ENCODE measurements at regions not wholly inside any gene's neighbourhood (a gene's known extent, or its start where the extent isn't known, plus 50 kb on each side); places are given as distances from the start of the nearest gene placed in this dataset.
A peak's percentile ranks its signal among the peaks of the same experiment; 100 is the strongest.
"Not testable (repeated sequence)": the region's sequence is repeated elsewhere in the genome, so short reads cannot be mapped to it uniquely, and the experiment has no call there.

DNA sequence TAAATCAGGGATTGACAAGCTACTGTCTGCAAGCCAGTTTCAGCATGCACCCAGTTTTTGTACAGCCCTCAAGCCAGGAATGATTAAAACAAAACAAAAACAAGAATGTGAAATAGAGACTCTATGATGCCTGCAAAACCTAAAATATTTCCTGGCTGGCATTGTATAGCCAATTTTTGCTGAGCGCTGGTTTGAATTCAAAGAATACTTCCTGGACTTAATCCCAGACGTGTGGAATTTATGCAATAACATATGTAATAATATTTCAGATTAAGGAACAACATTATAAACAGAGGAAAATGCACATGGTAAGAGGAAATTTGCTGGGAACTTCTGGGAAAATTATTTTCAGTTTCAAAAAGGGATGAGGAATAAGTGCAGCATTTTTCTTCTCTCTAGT is 148.1 kb upstream of the RPRM start:
- no peak for DNase-seq (ENCODE audit: low spot score)

DNA sequence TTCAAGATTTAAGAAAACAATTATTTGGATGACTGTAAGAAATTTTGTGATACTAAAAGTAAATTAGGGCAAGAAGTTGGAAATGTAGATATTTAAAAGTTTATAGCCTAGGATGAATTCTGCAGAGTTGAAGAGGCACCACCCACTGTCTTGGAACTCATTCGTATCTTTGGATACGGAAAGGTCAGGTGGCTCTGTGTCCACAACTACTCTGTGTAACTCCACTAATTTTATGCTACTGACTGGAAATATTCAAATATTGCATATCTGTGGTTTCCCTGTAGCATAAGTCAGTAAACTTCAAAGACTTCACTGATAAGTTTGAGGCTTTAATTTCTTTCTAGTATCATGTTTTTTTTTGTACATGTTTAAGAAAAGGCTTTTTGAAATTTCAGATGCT is 156.9 kb upstream of the RPRM start:
- DNase-seq (ENCODE audit: low spot score), result no peak

DNA sequence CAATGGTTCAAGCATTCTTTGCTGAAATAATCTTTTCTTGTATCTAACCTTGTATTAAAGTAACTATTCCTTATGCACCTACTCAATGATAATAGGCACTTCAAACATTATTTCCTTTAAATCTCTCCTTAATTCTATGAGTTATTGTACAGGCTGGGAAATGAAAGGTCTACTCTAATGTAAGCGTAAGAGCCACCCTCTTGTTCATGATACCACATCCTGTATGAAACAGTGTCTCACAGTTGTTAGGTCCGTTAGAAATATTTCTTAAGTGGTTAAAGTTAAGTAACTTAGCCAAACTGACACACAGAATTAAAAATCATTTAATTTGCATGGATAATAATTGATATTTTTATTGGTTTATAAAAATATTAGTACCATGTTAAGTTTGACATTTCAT is 162.5 kb upstream of the RPRM start:
- no peak for DNase-seq (ENCODE audit: low spot score)

DNA sequence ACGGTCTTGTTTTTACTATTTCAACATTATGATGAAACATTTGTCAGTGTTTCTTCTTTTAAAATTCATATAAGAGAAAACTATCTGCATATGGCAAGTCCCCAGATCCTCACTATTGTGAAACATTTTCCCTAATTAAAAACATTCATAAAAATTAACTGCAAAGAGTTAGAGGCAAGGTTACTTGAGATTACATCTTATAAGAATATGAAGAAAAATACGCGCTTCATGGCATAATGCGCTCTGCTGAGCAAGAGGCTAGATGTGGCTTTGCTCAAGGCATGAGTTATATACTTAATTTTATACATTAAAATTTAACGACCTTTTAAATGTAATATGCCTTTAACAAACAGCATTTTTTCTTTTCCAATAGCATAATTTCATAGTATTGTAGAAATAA is 166.4 kb upstream of the RPRM start:
- no peak for DNase-seq (ENCODE audit: low spot score)

DNA sequence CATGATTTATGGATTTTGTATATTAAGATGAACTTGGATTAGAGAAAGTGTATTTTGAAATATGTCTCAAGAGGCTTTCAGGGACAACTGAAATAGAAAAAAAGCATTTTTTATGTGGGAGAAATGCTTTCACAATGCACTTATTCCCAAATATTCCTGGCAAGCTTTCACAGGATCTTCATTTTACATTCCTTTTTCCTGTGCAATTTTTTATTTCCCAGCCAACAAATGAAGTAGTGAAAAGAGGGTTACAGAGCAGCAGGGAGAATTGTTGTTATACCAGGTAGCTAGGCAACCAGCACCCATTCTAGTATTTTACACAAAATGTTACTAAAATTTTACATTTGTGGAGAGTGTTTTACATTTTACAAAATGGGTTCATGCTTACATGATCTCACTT is 167.0 kb upstream of the RPRM start:
- no peak for DNase-seq (ENCODE audit: low spot score)

DNA sequence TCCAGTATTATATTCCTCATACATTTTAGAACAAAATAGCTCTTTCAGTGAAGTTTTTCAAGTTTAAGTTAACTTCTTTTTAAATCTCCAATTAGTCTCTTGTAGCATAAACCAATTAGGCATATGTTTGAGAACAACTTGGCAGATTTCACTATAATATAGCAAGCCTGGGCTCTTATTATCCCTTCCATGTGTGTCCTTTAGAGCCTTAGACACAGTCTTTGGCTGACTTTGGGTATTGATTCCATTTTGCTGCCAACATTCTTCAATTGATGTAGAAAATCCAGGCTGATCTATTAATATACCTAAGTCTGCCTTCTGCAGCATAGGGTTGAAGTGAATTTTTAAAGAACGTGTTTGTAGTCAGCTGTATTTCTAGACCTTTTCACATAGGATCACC is 179.1 kb upstream of the RPRM start:
- no peak for DNase-seq (ENCODE audit: low spot score)

DNA sequence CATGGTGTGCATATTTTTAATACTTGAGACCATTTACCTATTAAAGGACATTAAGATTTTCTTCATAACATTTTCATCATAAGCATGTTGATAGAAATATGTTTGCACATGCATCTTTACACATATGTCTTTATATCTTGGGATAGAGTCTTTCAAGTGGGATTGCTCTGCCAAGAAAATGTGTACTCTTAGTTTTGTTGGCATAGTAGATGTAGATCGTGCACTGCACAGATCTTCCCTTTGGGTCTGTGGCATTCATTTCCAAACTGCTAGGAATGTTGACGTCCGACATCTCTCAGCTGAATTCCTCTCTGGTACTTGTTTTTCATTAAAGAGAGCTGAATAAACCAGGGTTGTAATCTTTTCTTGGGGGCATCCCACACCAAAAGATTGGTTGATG is 183.2 kb upstream of the RPRM start:
- DNase-seq (ENCODE audit: low spot score), result no peak

DNA sequence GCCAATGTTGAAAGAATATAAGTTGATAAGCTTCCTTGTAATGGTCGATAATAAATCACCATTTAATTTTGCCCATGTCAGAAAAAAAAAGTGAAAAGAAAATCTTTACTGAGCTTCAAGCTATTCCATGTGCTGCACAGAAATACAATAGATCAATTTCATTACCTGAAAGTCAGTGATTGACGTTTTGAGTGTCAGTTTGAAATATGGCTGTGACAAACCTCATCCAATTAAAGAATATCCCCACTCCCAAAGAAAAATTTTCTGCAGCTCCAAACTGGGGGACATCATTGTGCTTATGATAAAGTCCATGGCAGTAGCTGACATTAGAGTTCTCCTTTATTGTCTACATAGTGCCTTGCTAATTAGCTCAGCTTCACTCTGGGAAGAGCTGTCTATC is 184.8 kb upstream of the RPRM start:
- DNase-seq (ENCODE audit: low spot score), result no peak

DNA sequence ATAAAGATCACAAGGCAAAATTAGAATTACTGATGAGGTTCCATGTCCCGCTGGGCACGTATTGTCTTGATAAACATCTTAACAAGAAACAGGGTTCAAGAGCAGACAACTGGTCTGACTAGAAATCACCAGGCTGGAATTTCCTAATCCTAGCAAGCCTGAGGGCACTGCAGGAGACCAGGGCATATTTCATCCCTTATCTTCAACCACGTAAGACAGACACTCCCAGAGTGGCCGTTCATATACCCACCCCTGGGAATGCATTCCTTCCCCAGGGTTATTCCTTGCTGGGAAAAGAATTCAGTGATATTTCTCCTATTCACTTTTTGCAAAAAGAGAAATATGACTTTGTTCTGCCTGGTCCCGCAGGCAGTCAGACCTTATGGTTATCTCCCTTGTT is 185.4 kb upstream of the RPRM start:
- not testable (repeated sequence) for DNase-seq (ENCODE audit: low spot score)

DNA sequence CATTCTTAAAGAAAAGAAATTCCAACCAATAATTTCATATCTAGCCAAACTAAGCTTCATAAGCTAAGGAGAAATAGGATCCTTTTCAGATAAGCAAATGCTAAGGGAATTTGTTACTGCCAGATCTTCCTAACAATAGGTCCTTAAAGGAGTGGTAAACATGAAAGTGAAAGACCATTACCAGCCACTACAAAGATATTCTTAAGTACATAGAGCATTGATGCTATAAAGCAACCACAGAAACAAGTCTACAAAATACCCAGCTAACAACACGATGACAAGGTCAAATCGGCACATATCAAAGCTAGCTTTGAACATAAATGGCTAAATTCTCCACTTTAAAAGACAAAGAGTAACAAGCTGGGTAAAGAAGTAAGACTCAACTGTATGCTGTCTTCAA is 188.9 kb upstream of the RPRM start:
- no peak for DNase-seq (ENCODE audit: low spot score)

DNA sequence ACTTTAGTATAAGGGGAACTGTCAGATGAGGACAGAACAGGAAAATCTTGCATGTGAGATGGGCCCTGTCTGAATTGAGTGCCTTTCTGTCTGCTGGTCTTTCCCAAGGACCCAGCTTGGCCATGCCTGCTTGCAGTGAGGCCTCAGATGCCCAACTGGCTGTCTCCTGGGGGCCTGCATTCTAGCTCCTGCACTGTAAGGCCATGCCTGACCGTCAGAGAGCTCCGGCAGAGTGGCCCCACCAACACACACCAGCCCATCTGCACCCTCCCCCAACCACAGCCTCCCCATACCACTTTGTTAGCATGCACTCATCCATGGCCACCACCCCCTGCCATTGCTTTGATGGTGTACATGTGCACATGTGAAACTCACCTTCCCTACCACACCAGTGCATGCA is 190.4 kb upstream of the RPRM start:
- DNase-seq (ENCODE audit: low spot score), result no peak

DNA sequence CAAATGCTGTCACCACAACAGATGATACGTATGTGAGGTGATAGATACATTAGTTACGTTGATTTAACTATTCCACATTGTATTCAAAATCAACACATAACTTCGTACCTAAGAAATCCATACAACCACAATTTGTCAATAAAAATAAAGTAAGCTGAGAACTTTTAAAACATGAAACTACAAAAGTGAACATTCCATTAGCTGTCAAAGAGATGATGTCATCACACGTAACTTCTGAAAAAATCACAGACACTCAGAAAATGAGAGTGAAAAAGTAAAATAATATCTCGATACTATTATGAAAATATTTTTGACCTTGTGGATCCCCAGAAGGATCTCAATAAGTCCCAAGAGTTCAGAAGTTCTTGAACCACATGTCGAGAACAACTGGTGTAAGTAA is 161.6 kb upstream of the GALNT13 start:
- DNase-seq (ENCODE audit: low spot score), result no peak

DNA sequence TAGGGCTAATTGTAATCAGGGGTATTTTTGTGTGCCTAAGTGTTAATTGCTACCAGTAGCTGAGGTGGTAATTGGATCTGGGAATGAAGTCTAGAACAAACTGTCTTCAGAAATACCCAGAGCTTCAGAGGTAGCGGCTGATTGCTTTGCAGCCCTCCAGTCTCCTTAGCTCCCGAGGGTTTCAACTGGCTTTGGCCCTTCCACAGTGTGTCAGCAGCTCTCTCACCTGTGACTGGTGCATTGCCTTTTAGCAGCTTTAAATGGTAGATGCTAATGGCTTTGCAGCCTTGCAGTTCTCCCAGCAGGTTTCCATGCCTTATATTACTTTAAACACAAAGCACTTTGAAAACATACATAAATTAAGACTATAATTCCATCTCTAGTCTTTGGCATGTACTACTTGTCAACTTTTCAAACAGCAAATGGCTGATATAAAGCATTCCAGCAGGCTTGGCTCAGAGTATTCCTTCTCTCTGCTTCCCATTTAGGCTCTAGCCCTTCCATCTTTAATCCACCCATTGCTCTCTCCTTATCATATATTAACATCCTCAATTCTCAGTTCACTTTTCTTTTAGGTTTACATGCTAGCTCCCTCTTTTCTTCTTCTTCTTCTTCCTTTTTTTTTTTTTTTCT is 156.4 kb upstream of the GALNT13 start:
- DNase-seq (ENCODE audit: low spot score), result no peak

DNA sequence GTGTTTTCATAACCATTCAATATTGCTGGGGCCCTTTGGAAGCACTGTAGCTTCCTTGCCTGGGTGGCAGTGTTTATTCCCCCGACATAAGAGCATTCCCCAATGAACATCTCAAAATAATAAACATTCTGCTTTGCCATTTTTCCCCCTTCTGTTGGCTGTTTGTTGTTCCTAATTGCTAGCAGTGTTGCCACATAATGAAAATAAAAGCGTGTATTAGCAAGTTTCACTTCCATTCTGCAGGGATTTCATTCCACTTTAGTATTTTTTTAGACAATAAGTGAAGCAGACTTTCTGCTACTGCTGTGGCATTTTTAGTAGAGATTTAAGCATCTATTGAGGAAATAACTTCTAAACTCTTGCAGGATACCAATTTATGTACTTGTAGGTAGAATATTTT is 154.7 kb upstream of the GALNT13 start:
- DNase-seq (ENCODE audit: low spot score), result no peak

DNA sequence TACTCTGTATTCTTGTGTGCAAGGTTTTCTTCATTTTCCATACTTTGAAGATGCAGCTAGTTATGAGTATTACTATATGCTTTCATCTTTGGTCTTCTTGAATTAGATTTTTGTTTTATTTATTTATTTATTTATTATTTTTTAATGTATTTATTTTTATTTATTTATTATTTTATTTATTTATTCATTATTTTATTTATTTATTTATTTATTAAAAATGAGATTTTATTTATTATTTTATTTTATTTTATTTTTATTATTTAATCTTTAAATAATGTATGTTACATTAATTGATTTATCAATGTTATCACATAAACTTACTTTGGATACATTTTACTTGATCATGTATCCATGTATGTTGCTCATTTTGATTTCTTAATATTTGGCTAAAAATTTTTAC is 132.3 kb upstream of the GALNT13 start:
- no peak for DNase-seq (ENCODE audit: low spot score)

DNA sequence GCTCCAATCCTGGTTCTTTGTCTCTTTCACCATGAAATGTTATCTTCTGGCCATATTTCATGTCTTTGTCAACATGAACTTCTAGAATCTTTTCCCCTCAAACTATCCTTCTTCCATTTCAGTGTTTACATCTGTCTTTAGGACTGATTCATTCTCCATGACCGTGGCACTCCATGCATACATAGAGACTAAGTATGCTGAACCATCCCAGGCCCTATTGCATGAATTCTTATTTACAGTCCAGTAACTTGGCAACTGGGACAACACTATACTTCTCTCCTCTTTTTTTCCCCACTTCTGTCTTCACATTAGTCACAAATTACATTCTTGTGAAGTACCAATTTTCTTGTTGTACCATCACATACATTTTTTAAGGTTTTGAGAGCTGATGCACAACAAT is 109.8 kb upstream of the GALNT13 start:
- no peak for DNase-seq (ENCODE audit: low spot score)

DNA sequence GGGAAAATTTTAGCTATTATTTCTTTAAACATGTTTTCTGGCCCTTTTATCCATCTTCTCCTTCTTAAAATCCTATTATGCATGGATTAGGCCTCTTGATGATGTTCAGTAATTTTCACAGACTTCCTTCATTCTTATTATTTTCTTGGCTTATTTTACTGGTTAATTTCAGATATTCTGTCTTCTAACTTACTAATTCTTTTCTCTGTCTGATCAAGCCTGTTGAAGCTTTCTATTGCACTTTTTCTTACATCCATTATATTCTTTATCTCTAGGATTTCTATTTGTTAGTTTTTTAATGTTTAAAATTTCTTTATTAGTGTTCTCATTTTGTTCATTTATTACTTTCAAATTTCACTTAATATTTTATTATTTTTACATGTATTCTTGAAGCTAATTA is 105.3 kb upstream of the GALNT13 start:
- DNase-seq (ENCODE audit: low spot score), result no peak

DNA sequence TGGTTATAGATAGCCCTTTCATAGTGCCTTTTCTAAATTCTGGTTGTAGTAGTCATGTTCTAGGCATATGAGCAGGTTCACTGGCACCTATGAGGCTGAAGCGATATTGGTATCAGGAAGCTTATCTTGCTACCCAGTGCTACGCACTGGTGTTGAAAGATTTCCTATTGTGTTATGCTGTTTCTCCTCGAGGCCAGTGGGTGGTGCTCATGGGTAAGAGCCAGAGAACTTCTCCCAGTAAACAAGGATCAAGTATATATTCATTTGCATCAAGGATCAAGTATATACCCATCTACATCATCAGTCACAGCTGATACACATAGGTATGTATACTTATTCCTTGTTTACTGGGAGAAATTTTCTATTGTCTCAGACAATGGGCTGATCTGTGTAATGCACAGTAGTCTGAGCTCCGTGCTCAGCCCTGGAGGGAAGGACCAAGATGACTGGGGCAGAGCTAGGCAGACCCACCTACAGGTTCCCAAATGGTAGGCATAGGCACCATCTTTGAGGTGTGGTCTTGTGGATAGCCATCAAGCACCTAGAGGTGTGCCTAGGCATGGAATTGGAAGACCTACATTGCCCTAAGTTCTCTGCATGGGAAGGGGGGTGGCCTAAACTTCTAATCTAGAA is 101.2 kb upstream of the GALNT13 start:
- peak; percentile 67 for DNase-seq (ENCODE audit: low spot score)

DNA sequence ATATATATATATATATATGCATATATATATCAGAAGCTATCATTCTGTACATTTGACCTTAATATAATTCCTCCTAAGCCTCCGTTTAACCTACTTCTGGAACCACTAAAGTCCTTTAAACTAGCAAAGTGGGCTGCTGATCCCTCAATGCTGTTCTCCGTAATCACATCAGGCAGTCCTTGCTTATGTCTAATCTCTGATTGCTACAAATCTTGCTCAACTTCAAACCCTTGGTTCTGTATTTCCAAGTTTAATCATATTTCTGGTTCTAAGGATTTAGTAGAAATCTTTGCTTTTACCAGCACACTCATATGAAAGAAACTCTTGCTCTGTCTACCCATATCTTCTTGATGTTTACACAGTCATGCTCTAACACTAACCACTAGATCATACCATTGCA is 91.5 kb upstream of the GALNT13 start:
- no peak for DNase-seq (ENCODE audit: low spot score)

DNA sequence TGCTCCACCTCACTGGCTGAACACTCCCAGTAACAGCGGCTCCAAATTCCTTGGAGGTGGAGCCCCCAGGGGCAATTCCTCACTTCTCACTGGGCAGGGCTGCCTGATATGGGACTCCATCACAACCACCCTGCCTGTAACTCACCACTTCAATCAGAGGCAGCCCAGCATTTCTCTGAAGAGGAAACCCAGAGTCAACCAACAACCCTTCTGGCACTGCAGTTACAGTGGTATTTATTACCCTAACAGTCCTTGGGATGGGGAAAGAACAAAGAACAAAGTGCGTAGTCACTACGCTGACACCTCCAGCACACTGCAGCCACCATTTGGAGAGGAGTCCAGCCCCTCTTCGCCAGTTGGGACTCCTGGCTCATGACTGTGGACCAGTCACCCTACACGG is 85.7 kb upstream of the GALNT13 start:
- DNase-seq (ENCODE audit: low spot score), result no peak

DNA sequence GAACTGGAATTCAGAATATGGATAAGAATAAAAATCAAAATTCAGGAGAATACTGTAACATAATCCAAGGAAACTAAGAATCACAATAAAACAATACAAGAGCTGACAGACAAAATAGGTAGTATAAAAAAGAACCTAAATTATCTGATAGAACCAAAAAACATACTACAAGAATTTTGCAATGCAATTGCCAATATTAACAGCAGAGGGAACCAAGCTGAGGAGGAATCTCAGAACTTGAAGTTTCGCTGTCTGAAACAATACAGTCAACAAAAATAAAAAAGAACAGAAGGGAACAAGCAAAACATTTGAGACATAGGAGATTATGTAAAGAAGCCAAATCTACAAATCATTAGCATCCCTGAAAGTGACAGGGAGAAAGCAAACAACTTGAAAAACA is 84.1 kb upstream of the GALNT13 start:
- DNase-seq (ENCODE audit: low spot score), result peak; percentile 37

DNA sequence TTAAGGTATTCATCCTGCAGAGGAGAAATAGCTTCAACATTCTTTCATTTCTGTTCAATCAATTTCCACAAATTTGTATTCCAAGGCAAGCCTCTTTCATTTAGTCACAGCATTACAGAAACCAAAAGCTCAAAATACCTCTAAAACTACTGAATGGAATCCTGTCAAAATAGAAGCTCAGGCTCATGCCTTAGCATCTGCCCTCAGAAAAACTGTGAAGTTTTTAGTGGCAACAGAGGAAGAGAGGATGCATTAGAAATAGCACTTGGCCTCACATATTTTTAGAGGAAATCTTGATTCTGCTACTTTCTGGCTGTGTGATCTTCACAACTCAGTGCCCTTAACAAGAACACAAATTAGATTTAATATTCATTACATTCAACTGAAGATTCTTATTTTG is 69.1 kb upstream of the GALNT13 start:
- no peak for DNase-seq (ENCODE audit: low spot score)

DNA sequence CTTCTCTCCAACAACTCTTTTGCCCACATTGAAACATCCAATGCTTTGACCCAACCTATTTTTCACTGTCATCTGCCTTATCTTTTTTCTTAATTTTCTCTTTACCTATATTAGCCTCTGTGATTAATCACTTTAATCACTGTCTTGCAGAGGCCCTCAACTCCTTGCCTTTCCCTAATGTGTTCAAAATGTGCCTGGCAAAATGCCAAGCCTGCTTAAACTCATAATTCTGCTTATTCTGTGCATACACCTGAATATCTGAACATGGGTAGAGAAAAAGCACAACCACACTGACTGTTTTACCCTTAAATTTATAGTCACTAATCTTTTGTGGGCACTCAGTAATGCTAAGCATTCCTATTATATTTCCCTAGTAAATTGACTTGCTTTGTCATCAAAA is 63.0 kb upstream of the GALNT13 start:
- DNase-seq (ENCODE audit: low spot score), result no peak

DNA sequence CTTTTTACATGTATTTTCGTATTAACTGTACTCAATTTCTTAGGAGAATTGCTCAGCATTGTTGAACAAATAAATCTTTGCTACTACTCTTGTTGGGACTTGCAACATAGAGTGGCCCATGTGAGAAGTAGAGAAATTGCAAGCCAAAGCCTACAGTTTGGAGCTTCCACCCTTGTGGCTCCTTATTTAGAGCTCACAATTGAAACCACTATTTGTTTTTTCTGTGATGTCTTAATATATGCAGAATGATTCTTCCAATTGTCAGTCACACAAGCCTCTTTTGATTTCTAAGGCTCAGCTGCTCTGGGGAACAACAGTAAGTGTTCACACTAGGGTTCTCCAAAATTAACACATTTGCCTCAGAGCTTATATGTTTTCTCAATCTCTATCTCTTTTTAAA is 60.2 kb upstream of the GALNT13 start:
- DNase-seq (ENCODE audit: low spot score), result peak; percentile 94

Data from pons (tissue), 1 donor.